ENCODE measurements at regions not wholly inside any gene's neighbourhood (a gene's known extent, or its start where the extent isn't known, plus 50 kb on each side); places are given as distances from the start of the nearest gene placed in this dataset.
A peak's percentile ranks its signal among the peaks of the same experiment; 100 is the strongest.

DNA sequence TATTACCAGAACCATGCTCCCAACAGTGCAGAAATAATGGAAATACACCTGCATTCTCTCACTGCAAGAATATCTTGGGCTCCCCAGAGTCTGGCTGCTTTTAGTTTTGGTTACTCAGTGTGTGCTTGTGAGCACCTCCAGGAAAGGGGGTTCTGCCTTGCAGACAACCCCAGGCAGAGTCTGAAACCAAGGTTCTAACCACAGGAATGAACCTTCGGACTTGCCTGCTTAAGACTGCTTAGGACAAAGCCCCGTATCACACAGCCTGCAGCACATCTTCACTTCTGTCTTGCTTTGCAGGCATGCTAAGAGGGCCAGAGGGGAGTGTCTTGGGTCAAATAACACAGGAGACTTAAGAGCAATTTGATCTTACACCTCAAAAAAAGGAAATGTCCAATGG, 94.8 kb upstream of the SPATA31C2 start:
- CTCF ChIA-PET, result no interaction called here
- no peaks in the 10 kb centered on the region for H3K9me3 ChIP-seq (ENCODE audit: control insufficient read depth, insufficient read depth, low read depth, low read length)
- POLR2A ChIA-PET, result no interaction called here

DNA sequence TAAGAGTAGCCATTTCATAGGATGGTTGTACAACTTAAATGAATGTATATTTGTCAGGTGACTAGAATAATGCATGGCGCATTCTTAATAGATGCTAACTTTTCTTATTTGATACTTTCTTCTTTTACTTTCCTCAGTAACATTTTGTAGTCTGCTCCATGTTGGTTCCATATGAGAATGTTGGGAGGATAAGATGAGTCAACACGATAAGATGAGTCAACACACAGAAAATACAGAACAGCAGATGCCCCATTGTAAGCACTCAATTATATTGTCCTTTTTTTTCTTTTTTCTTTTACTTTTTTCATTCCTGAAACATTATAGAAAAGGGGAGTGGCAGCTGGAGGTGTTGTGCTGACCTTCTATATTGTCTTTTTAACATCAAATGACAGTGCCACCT, 92.3 kb upstream of the SPATA31C2 start:
- Histone ChIP-seq H3K27ac (ENCODE audit: extremely low read depth, low read depth, low read length) (no peak overlapping the region), H3K4me1 (ENCODE audit: control insufficient read depth, insufficient read depth, low read length) (no peaks in the 10 kb centered on the region), H3K36me3 (ENCODE audit: control insufficient read depth in 2 of 2, insufficient read depth in 1 of 2, low read length in 2 of 2) (no peaks in the 10 kb centered on the region), H3K9me3 (ENCODE audit: control insufficient read depth, insufficient read depth, low read depth, low read length) (no peaks in the 10 kb centered on the region), H3K4me3 (ENCODE audit: low read depth, low read length) (no peak overlapping the region)
- ChIA-PET CTCF (no interaction called here), POLR2A (no interaction called here)
- TF ChIP-seq, protein P1, sequence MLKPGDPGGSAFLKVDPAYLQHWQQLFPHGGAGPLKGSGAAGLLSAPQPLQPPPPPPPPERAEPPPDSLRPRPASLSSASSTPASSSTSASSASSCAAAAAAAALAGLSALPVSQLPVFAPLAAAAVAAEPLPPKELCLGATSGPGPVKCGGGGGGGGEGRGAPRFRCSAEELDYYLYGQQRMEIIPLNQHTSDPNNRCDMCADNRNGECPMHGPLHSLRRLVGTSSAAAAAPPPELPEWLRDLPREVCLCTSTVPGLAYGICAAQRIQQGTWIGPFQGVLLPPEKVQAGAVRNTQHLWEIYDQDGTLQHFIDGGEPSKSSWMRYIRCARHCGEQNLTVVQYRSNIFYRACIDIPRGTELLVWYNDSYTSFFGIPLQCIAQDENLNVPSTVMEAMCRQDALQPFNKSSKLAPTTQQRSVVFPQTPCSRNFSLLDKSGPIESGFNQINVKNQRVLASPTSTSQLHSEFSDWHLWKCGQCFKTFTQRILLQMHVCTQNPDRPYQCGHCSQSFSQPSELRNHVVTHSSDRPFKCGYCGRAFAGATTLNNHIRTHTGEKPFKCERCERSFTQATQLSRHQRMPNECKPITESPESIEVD (tag by site-specific recombination; IDR thresholded peaks at IDR 0.05), result no peak
- TF ChIP-seq, protein P2, sequence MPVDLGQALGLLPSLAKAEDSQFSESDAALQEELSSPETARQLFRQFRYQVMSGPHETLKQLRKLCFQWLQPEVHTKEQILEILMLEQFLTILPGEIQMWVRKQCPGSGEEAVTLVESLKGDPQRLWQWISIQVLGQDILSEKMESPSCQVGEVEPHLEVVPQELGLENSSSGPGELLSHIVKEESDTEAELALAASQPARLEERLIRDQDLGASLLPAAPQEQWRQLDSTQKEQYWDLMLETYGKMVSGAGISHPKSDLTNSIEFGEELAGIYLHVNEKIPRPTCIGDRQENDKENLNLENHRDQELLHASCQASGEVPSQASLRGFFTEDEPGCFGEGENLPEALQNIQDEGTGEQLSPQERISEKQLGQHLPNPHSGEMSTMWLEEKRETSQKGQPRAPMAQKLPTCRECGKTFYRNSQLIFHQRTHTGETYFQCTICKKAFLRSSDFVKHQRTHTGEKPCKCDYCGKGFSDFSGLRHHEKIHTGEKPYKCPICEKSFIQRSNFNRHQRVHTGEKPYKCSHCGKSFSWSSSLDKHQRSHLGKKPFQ (tag by site-specific recombination; IDR thresholded peaks at IDR 0.05), result no peak
- TF ChIP-seq REPIN1 (tag by site-specific recombination; IDR thresholded peaks at IDR 0.05; ENCODE audit: low read depth) (no peak), SETDB1 (IDR thresholded peaks at IDR 0.05; ENCODE audit: insufficient read length, low read length) (peak; percentile 85), TRIM28 (IDR thresholded peaks at IDR 0.05; ENCODE audit: borderline replicate concordance, low read length) (no peak), KLF8 (tag by site-specific recombination; IDR thresholded peaks at IDR 0.05) (no peak)
- TF ChIP-seq, protein P3, sequence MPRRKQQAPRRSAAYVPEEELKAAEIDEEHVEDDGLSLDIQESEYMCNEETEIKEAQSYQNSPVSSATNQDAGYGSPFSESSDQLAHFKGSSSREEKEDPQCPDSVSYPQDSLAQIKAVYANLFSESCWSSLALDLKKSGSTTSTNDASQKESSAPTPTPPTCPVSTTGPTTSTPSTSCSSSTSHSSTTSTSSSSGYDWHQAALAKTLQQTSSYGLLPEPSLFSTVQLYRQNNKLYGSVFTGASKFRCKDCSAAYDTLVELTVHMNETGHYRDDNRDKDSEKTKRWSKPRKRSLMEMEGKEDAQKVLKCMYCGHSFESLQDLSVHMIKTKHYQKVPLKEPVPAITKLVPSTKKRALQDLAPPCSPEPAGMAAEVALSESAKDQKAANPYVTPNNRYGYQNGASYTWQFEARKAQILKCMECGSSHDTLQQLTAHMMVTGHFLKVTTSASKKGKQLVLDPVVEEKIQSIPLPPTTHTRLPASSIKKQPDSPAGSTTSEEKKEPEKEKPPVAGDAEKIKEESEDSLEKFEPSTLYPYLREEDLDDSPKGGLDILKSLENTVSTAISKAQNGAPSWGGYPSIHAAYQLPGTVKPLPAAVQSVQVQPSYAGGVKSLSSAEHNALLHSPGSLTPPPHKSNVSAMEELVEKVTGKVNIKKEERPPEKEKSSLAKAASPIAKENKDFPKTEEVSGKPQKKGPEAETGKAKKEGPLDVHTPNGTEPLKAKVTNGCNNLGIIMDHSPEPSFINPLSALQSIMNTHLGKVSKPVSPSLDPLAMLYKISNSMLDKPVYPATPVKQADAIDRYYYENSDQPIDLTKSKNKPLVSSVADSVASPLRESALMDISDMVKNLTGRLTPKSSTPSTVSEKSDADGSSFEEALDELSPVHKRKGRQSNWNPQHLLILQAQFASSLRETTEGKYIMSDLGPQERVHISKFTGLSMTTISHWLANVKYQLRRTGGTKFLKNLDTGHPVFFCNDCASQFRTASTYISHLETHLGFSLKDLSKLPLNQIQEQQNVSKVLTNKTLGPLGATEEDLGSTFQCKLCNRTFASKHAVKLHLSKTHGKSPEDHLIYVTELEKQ (tag by site-specific recombination; IDR thresholded peaks at IDR 0.05; ENCODE audit: borderline replicate concordance), result no peak

More for the DNA sequence above, 94.8 kb upstream of the SPATA31C2 start:
- Histone ChIP-seq H3K4me3 (ENCODE audit: low read depth, low read length) (no peak overlapping the region), H3K4me1 (ENCODE audit: control insufficient read depth, insufficient read depth, low read length) (no peaks in the 10 kb centered on the region), H3K36me3 (ENCODE audit: control insufficient read depth in 2 of 2, insufficient read depth in 1 of 2, low read length in 2 of 2) (no peaks in the 10 kb centered on the region), H3K27ac (ENCODE audit: extremely low read depth, low read depth, low read length) (no peak overlapping the region)
- TF ChIP-seq ZNF391 (tag by site-specific recombination; IDR thresholded peaks at IDR 0.05; ENCODE audit: borderline replicate concordance, low read depth) (no peak), KLF9 (tag by site-specific recombination; IDR thresholded peaks at IDR 0.05; ENCODE audit: low read depth) (no peak), ZNF529 (tag by site-specific recombination; IDR thresholded peaks at IDR 0.05; ENCODE audit: insufficient replicate concordance) (no peak), ZNF521 (tag by site-specific recombination; IDR thresholded peaks at IDR 0.05) (no peak), SALL2 (tag by site-specific recombination; IDR thresholded peaks at IDR 0.05; ENCODE audit: borderline replicate concordance) (no peak), ZSCAN23 (tag by site-specific recombination; IDR thresholded peaks at IDR 0.05) (no peak), ZNF274 (IDR thresholded peaks at IDR 0.05; ENCODE audit: low read length) (no peak), ZNF274 (tag by site-specific recombination; IDR thresholded peaks at IDR 0.05; ENCODE audit: borderline replicate concordance) (no peak), ZBTB48 (tag by site-specific recombination; IDR thresholded peaks at IDR 0.05) (no peak), MYNN (tag by site-specific recombination; IDR thresholded peaks at IDR 0.05; ENCODE audit: borderline replicate concordance) (no peak)
- TF ChIP-seq, protein P4, sequence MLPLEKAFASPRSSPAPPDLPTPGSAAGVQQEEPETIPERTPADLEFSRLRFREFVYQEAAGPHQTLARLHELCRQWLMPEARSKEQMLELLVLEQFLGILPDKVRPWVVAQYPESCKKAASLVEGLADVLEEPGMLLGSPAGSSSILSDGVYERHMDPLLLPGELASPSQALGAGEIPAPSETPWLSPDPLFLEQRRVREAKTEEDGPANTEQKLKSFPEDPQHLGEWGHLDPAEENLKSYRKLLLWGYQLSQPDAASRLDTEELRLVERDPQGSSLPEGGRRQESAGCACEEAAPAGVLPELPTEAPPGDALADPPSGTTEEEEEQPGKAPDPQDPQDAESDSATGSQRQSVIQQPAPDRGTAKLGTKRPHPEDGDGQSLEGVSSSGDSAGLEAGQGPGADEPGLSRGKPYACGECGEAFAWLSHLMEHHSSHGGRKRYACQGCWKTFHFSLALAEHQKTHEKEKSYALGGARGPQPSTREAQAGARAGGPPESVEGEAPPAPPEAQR (tag by site-specific recombination; IDR thresholded peaks at IDR 0.05), result no peak
- TF ChIP-seq, protein P5, sequence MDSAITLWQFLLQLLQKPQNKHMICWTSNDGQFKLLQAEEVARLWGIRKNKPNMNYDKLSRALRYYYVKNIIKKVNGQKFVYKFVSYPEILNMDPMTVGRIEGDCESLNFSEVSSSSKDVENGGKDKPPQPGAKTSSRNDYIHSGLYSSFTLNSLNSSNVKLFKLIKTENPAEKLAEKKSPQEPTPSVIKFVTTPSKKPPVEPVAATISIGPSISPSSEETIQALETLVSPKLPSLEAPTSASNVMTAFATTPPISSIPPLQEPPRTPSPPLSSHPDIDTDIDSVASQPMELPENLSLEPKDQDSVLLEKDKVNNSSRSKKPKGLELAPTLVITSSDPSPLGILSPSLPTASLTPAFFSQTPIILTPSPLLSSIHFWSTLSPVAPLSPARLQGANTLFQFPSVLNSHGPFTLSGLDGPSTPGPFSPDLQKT (IDR thresholded peaks at IDR 0.05; ENCODE audit: borderline replicate concordance, low read depth, low read length), result no peak
- TF ChIP-seq, protein P6, sequence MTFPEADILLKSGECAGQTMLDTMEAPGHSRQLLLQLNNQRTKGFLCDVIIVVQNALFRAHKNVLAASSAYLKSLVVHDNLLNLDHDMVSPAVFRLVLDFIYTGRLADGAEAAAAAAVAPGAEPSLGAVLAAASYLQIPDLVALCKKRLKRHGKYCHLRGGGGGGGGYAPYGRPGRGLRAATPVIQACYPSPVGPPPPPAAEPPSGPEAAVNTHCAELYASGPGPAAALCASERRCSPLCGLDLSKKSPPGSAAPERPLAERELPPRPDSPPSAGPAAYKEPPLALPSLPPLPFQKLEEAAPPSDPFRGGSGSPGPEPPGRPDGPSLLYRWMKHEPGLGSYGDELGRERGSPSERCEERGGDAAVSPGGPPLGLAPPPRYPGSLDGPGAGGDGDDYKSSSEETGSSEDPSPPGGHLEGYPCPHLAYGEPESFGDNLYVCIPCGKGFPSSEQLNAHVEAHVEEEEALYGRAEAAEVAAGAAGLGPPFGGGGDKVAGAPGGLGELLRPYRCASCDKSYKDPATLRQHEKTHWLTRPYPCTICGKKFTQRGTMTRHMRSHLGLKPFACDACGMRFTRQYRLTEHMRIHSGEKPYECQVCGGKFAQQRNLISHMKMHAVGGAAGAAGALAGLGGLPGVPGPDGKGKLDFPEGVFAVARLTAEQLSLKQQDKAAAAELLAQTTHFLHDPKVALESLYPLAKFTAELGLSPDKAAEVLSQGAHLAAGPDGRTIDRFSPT (tag by site-specific recombination; IDR thresholded peaks at IDR 0.05), result no peak

Measured in HEK293 (cell line).